Hepatocyte (in vitro differentiated cells): ENCODE measurements at regions not wholly inside any gene's neighbourhood (a gene's known extent, or its start where the extent isn't known, plus 50 kb on each side); places are given as distances from the start of the nearest gene placed in this dataset.

ENCODE experiments used
- DNase-seq: peaks from one replicate; pipeline ENCODE4 v3.0.0-alpha.2; 2016; ENCODE audit warnings: low spot score
- H2AFZ ChIP-seq: fragments of 200-600 bp; sonication (generic); 2 replicates; pipeline ENCODE4 v1.6.0; 2016; ENCODE audit warnings: antibody characterized with exemption, mild to moderate bottlenecking
- H3K27ac ChIP-seq: fragments of 200-600 bp; sonication (generic); 2 replicates; pipeline ENCODE4 v1.5.1; 2016; ENCODE audit warnings: mild to moderate bottlenecking
- H3K27me3 ChIP-seq: fragments of 200-600 bp; sonication (generic); 2 replicates; pipeline ENCODE4 v1.6.1; 2016
- H3K36me3 ChIP-seq: fragments of 200-600 bp; sonication (generic); replicated peaks from 2 replicates; pipeline ENCODE4 v1.5.1; 2016; ENCODE audit warnings: low read depth; ENCODE audit not compliant: insufficient read depth
- H3K4me1 ChIP-seq: fragments of 200-600 bp; sonication (generic); 2 replicates; pipeline ENCODE4 v1.5.1; 2016; ENCODE audit warnings: mild to moderate bottlenecking, moderate library complexity; ENCODE audit not compliant: insufficient read depth
- H3K4me2 ChIP-seq: fragments of 200-600 bp; sonication (generic); 2 replicates; pipeline ENCODE4 v1.6.0; 2016
- H3K4me3 ChIP-seq: fragments of 200-600 bp; sonication (generic); 2 replicates; pipeline ENCODE4 v1.5.1; 2016; ENCODE audit warnings: mild to moderate bottlenecking
- H3K79me2 ChIP-seq: fragments of 200-600 bp; sonication (generic); 2 replicates; pipeline ENCODE4 v1.6.0; 2017; ENCODE audit warnings: mild to moderate bottlenecking
- H3K9me2 ChIP-seq: fragments of 200-600 bp; sonication (generic); replicated peaks from 2 replicates; pipeline ENCODE4 v1.6.0; 2017; ENCODE audit warnings: mild to moderate bottlenecking; ENCODE audit not compliant: insufficient read depth
- H3K9me3 ChIP-seq: fragments of 200-600 bp; sonication (generic); 2 replicates; pipeline ENCODE4 v1.5.1; 2016; ENCODE audit warnings: low read depth, mild to moderate bottlenecking
- H4K20me1 ChIP-seq: fragments of 200-600 bp; sonication (generic); 2 replicates; pipeline ENCODE4 v1.6.0; 2016; ENCODE audit warnings: mild to moderate bottlenecking; ENCODE audit not compliant: insufficient read depth, poor library complexity, severe bottlenecking
- CTCF ChIP-seq: fragments of 200-600 bp; sonication (generic); IDR thresholded peaks from 2 replicates; pipeline ENCODE4 v1.5.1; 2016; ENCODE audit warnings: antibody characterized with exemption, mild to moderate bottlenecking; ENCODE audit not compliant: poor library complexity
- EZH2 ChIP-seq: fragments of 200-600 bp; sonication (generic); IDR thresholded peaks from 2 replicates; pipeline ENCODE4 v1.6.1; 2016; ENCODE audit warnings: antibody characterized with exemption, mild to moderate bottlenecking, borderline replicate concordance
- EZH2phosphoT487 ChIP-seq: fragments of 200-600 bp; sonication (generic); IDR thresholded peaks from one replicate; pipeline ENCODE4 v1.6.1; 2018; ENCODE audit warnings: antibody characterized with exemption, mild to moderate bottlenecking, low read depth, moderate library complexity; ENCODE audit not compliant: unreplicated experiment, severe bottlenecking
- WGBS: methylation state at CpG from one replicate; pipeline ENCODE4 v1.1.6; 2016; ENCODE audit warnings: low lambda C conversion rate; ENCODE audit errors: missing lambda C conversion rate; 5-methylcytosine and 5-hydroxymethylcytosine counted together

DNA sequence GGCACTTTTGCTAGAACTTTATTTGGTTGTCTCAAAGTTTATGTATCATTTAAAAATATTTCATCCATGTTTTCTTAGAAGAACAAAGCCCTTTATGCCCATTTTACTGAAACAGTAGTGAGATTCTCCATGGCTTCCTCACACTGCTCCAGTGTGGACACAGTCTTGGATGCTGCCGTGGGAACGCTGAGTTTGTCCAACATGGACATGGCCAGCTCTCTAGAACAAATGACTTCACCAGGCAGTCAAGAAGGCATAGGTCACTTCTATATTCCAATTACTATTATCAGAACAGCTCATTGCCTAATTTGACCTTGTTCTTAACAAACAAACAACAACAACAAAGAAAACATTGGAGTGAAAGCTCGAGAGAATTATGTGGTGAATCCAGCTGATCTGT, 414.1 kb upstream of the ID2 start:
- Histone ChIP-seq H3K4me2 (no peak overlapping the region), H3K4me3 (no peak overlapping the region), H3K9me2 (no peaks in the 10 kb centered on the region), H3K27me3 (no peaks in the 10 kb centered on the region), H3K27ac (no peak overlapping the region), H3K79me2 (no peaks in the 10 kb centered on the region), H3K36me3 (no peaks in the 10 kb centered on the region), H4K20me1 (no peaks in the 10 kb centered on the region), H3K4me1 (no peaks in the 10 kb centered on the region), H2AFZ (no peak overlapping the region), H3K9me3 (no peaks in the 10 kb centered on the region)
- no peak for DNase-seq
- no peak for TF ChIP-seq EZH2phosphoT487
- TF ChIP-seq CTCF = no peak
- TF ChIP-seq EZH2 = no peak
- WGBS = 90% methylated on average over 3 of the region's 3 CpGs

- H3K4me1 ChIP-seq = no peaks in the 10 kb centered on the region
- no peaks in the 10 kb centered on the region for H3K9me2 ChIP-seq
- TF ChIP-seq EZH2phosphoT487 (no peak), CTCF (no peak), EZH2 (no peak)
- H3K4me3 ChIP-seq = no peak overlapping the region
- 83% methylated on average over 8 of the region's 8 CpGs for WGBS
- no peak overlapping the region for H3K27ac ChIP-seq
- no peaks in the 10 kb centered on the region for H4K20me1 ChIP-seq
- H3K36me3 ChIP-seq = no peaks in the 10 kb centered on the region
- H2AFZ ChIP-seq = no peak overlapping the region
- H3K27me3 ChIP-seq = no peaks in the 10 kb centered on the region
- no peak overlapping the region for H3K4me2 ChIP-seq
- no peaks in the 10 kb centered on the region for H3K79me2 ChIP-seq
- no peaks in the 10 kb centered on the region for H3K9me3 ChIP-seq
- no peak for DNase-seq
Measured at GRCh38 chr2:8268172-8268783, 413.6 kb upstream of the ID2 start.

- no peaks in the 10 kb centered on the region for H4K20me1 ChIP-seq
- TF ChIP-seq CTCF (no peak), EZH2phosphoT487 (no peak), EZH2 (no peak)
Measured at GRCh38 chr2:8270699-8271098, 411.2 kb upstream of the ID2 start.

GRCh38 chr2:8271461-8271860, 410.4 kb upstream of the ID2 start:
- no peak for DNase-seq
- whole genome bisulfite sequencing = 90% methylated on average over 3 of the region's 3 CpGs

More at GRCh38 chr2:8270699-8271098, 411.2 kb upstream of the ID2 start:
- Histone ChIP-seq H3K9me2 (no peaks in the 10 kb centered on the region), H3K4me3 (no peak overlapping the region), H3K4me2 (no peak overlapping the region), H3K9me3 (no peaks in the 10 kb centered on the region), H2AFZ (no peak overlapping the region), H3K27ac (no peak overlapping the region), H3K4me1 (no peaks in the 10 kb centered on the region), H3K79me2 (no peaks in the 10 kb centered on the region), H3K27me3 (no peaks in the 10 kb centered on the region), H3K36me3 (no peaks in the 10 kb centered on the region)
- no peak for DNase-seq

More at GRCh38 chr2:8271461-8271860, 410.4 kb upstream of the ID2 start:
- Histone ChIP-seq H3K9me2 (no peaks in the 10 kb centered on the region), H4K20me1 (no peaks in the 10 kb centered on the region), H3K4me2 (no peak overlapping the region), H3K36me3 (no peaks in the 10 kb centered on the region), H2AFZ (no peak overlapping the region), H3K79me2 (no peaks in the 10 kb centered on the region), H3K9me3 (no peaks in the 10 kb centered on the region), H3K27ac (no peak overlapping the region), H3K27me3 (no peaks in the 10 kb centered on the region), H3K4me3 (no peak overlapping the region), H3K4me1 (no peaks in the 10 kb centered on the region)
- TF ChIP-seq CTCF (no peak), EZH2 (no peak), EZH2phosphoT487 (no peak)
